ENCODE measurements at regions not wholly inside any gene's neighbourhood (a gene's known extent, or its start where the extent isn't known, plus 50 kb on each side); places are given as distances from the start of the nearest gene placed in this dataset.
A peak's percentile ranks its signal among the peaks of the same experiment; 100 is the strongest.

DNA sequence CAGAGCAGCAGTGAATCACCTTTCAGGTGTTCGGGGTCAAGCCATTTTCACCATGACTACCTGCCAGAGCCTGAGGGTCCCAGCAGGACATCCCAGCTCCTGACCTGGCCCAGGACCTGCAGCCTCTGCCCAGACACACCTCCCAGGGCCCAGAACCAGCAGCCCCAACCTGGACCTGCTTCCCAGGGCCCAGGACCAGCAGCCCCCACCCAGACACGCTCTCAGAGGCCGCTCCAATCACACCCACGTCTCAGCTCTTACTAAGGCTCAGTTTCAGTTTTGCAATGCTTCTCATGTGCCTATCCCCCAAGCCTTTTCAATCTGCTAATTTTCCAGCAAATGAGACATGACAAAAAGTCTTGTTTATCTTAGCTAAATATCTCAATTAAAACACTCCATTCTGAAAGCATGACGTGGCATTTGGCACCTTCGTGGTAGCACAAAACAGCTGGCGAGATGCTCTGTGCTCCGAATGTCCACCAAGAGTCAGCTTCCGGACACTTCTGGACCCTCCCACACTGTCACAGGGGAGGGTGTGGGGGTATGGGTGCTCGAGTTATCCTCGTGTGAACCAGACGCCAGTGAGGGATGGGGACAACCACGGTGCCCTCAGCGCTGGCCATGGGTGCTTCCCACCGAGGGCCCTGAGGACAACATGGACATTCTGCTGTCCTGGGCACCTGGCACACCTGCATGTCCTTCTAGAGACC, 253.2 kb downstream of the DLL1 start:
- TF ChIP-seq, protein P1, sequence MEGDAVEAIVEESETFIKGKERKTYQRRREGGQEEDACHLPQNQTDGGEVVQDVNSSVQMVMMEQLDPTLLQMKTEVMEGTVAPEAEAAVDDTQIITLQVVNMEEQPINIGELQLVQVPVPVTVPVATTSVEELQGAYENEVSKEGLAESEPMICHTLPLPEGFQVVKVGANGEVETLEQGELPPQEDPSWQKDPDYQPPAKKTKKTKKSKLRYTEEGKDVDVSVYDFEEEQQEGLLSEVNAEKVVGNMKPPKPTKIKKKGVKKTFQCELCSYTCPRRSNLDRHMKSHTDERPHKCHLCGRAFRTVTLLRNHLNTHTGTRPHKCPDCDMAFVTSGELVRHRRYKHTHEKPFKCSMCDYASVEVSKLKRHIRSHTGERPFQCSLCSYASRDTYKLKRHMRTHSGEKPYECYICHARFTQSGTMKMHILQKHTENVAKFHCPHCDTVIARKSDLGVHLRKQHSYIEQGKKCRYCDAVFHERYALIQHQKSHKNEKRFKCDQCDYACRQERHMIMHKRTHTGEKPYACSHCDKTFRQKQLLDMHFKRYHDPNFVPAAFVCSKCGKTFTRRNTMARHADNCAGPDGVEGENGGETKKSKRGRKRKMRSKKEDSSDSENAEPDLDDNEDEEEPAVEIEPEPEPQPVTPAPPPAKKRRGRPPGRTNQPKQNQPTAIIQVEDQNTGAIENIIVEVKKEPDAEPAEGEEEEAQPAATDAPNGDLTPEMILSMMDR (IDR thresholded peaks at IDR 0.05) = no peak
- peak in 2 of 4 donors; percentile 14 to 20 for TF ChIP-seq POLR2AphosphoS5 (IDR thresholded peaks at IDR 0.05)
